HG03159 (cell line): ENCODE measurements at regions not wholly inside any gene's neighbourhood (a gene's known extent, or its start where the extent isn't known, plus 50 kb on each side); places are given as distances from the start of the nearest gene placed in this dataset.
"Not testable (repeated sequence)": the region's sequence is repeated elsewhere in the genome, so short reads cannot be mapped to it uniquely, and the experiment has no call there.

Experiments used
- ATAC-seq: cut with Tn5 transposase; IDR thresholded peaks from one replicate; pipeline ENCODE4 v1.9.1; 2021; ENCODE audit warnings: mild to moderate bottlenecking, moderate library complexity; ENCODE audit not compliant: unreplicated experiment

GRCh38 chr2:167697948-167698347 is 549.4 kb downstream of the STK39 start:
- no peak for ATAC-seq

- ATAC-seq, result no peak
Measured at GRCh38 chr2:167697194-167697593, 550.2 kb downstream of the STK39 start.

GRCh38 chr2:167692936-167693335 is 554.5 kb downstream of the STK39 start:
- ATAC-seq, result no peak

GRCh38 chr2:167692191-167692590 is 555.2 kb downstream of the STK39 start:
- ATAC-seq, result no peak

GRCh38 chr2:167689444-167689843 is 558.0 kb downstream of the STK39 start:
- ATAC-seq, result no peak

- no peak for ATAC-seq
Measured at GRCh38 chr2:167686691-167687090, 560.7 kb downstream of the STK39 start.

GRCh38 chr2:167681234-167682015 is 566.0 kb downstream of the STK39 start:
- ATAC-seq, result no peak

GRCh38 chr2:167678158-167678557 is 569.2 kb downstream of the STK39 start:
- no peak for ATAC-seq

GRCh38 chr2:167675906-167676305 is 571.5 kb downstream of the STK39 start:
- no peak for ATAC-seq

- no peak for ATAC-seq
Measured at GRCh38 chr2:167670588-167670987, 576.8 kb downstream of the STK39 start.

GRCh38 chr2:167653131-167653530 is 594.3 kb downstream of the STK39 start:
- ATAC-seq, result no peak

GRCh38 chr2:167652401-167652800 is 595.0 kb downstream of the STK39 start:
- ATAC-seq, result no peak

- no peak for ATAC-seq
Measured at GRCh38 chr2:167651406-167652151, 595.8 kb downstream of the STK39 start.

- ATAC-seq, result no peak
Measured at GRCh38 chr2:167646557-167646956, 600.8 kb downstream of the STK39 start.

- ATAC-seq, result no peak
Measured at GRCh38 chr2:167640096-167640495, 607.3 kb downstream of the STK39 start.

GRCh38 chr2:167637741-167638140 is 609.7 kb downstream of the STK39 start:
- no peak for ATAC-seq

- not testable (repeated sequence) for ATAC-seq
Measured at GRCh38 chr2:167632271-167632670, 615.1 kb downstream of the STK39 start.

GRCh38 chr2:167626961-167627360 is 620.4 kb downstream of the STK39 start:
- ATAC-seq, result no peak

GRCh38 chr2:167626301-167626700 is 621.1 kb downstream of the STK39 start:
- ATAC-seq, result no peak

GRCh38 chr2:167616997-167617396 is 630.4 kb downstream of the STK39 start:
- ATAC-seq, result no peak

- no peak for ATAC-seq
Measured at GRCh38 chr2:167613471-167613870, 633.9 kb downstream of the STK39 start.

- no peak for ATAC-seq
Measured at GRCh38 chr2:167608487-167608886, 638.9 kb downstream of the STK39 start.
